Testis (tissue), 2 donors: ENCODE measurements at regions not wholly inside any gene's neighbourhood (a gene's known extent, or its start where the extent isn't known, plus 50 kb on each side); places are given as distances from the start of the nearest gene placed in this dataset.

ENCODE experiments used
- DNase-seq: peaks from one replicate; pipeline ENCODE4 v3.0.0-alpha.2; 2019
- H3K27ac ChIP-seq, 2 donors: fragments of 200-600 bp; sonication (generic); one replicate each; pipeline ENCODE4 v1.5.1; 2019
- H3K27me3 ChIP-seq: fragments of 200-600 bp; sonication (generic); one replicate; pipeline ENCODE4 v1.5.1; 2019
- H3K36me3 ChIP-seq: fragments of 200-600 bp; sonication (generic); one replicate; pipeline ENCODE4 v1.5.1; 2017; ENCODE audit warnings: low read depth; ENCODE audit errors: missing control alignments
- H3K4me1 ChIP-seq: fragments of 200-600 bp; sonication (generic); one replicate; pipeline ENCODE4 v1.5.1; 2019
- H3K4me3 ChIP-seq, 2 donors: fragments of 200-600 bp; sonication (generic); one replicate each; pipeline ENCODE4 v1.5.1; 2017 to 2019
- H3K9me3 ChIP-seq: fragments of 200-600 bp; sonication (generic); one replicate; pipeline ENCODE4 v1.5.1; 2017
- CTCF ChIP-seq, 3 experiments: fragments of 450-650 bp in 2 of 3; fragments of 200-600 bp in 1 of 3; sonication (generic) in 1 of 3; IDR thresholded peaks; one replicate each; pipeline ENCODE4 v1.5.1; 2016 to 2019; ENCODE audit warnings: antibody characterized with exemption in 3 of 3, mild to moderate bottlenecking in 2 of 3, moderate library complexity in 1 of 3
- POLR2A ChIP-seq: fragments of 450-650 bp; IDR thresholded peaks from one replicate; pipeline ENCODE4 v1.6.1; 2017; ENCODE audit warnings: antibody characterized with exemption, mild to moderate bottlenecking, moderate library complexity
- WGBS, 2 donors: methylation state at CpG; one replicate each; pipeline ENCODE4 v1.1.5; 2018; 5-methylcytosine and 5-hydroxymethylcytosine counted together
- intact Hi-C: fragments of 100-400 bp; cut with DNase I; formaldehyde crosslinking; loops from one replicate; pipeline ENCODE4 v1.15.1; 2023; ENCODE audit warnings: low total_unique reads

DNA sequence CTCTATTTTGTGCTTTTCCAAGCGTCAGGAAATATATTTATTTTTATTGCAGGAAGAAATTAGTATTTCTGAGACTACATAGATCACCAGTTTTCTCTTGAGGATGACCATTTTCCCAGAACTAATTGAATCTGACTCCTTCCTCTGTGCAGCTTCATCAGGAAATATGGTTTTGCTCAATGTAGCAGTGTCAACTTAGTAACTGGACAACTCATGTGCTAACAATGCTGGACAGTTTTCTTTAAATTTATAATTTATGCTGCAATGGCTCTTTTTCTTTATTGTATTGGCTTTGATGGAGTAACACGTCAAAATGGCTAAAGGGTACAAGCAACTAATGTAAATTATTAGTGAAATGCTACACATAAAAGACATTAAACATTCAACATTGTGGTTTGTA lies 531.5 kb downstream of the ANKRD50 start:
- no peak for TF ChIP-seq CTCF (IDR thresholded peaks at IDR 0.05)
- no peak for TF ChIP-seq POLR2A
- DNase-seq = no peak
- Histone ChIP-seq H3K27me3 (no peaks in the 10 kb centered on the region), H3K9me3 (no peaks in the 10 kb centered on the region), H3K27ac (no peak overlapping the region), H3K36me3 (no peaks in the 10 kb centered on the region), H3K4me3 (no peak overlapping the region), H3K4me1 (no peaks in the 10 kb centered on the region)
- intact Hi-C loops = no loop called here
- 70 to 74% methylated on average over 2 of the region's 2 CpGs for WGBS, 2 donors

GRCh38 chr4:124183231-124183630 lies 529.3 kb downstream of the ANKRD50 start:
- TF ChIP-seq POLR2A = no peak
- no peak for TF ChIP-seq CTCF (IDR thresholded peaks at IDR 0.05)
- DNase-seq = no peak
- no peak overlapping the region for H3K27ac ChIP-seq
- H3K4me1 ChIP-seq = no peaks in the 10 kb centered on the region
- H3K27me3 ChIP-seq = no peaks in the 10 kb centered on the region
- intact Hi-C loops = no loop called here
- H3K36me3 ChIP-seq = no peaks in the 10 kb centered on the region
- H3K4me3 ChIP-seq = no peak overlapping the region
- H3K9me3 ChIP-seq = no peaks in the 10 kb centered on the region
- WGBS, 2 donors = 96 to 98% methylated on average over 2 of the region's 2 CpGs

- H3K36me3 ChIP-seq = no peaks in the 10 kb centered on the region
- intact Hi-C loops = no loop called here
- no peak for DNase-seq
- no peaks in the 10 kb centered on the region for H3K4me1 ChIP-seq
- H3K9me3 ChIP-seq = no peaks in the 10 kb centered on the region
- no peaks in the 10 kb centered on the region for H3K27me3 ChIP-seq
- H3K4me3 ChIP-seq = no peak overlapping the region
- H3K27ac ChIP-seq = no peak overlapping the region
- no peak for TF ChIP-seq POLR2A
- TF ChIP-seq CTCF (IDR thresholded peaks at IDR 0.05) = no peak
These were observed 528.6 kb downstream of the ANKRD50 start for GRCh38 chr4:124183926-124184325.

- intact Hi-C loops = no loop called here
- Histone ChIP-seq H3K4me3 (no peak overlapping the region), H3K4me1 (no peaks in the 10 kb centered on the region), H3K27ac (no peak overlapping the region), H3K36me3 (no peaks in the 10 kb centered on the region), H3K9me3 (no peaks in the 10 kb centered on the region), H3K27me3 (no peaks in the 10 kb centered on the region)
- DNase-seq = no peak
- TF ChIP-seq CTCF (IDR thresholded peaks at IDR 0.05) = no peak
- no peak for TF ChIP-seq POLR2A
- 93% methylated on average over 1 of the region's 1 CpG for WGBS, 2 donors
These were observed 527.7 kb downstream of the ANKRD50 start for GRCh38 chr4:124184792-124185191.

DNA sequence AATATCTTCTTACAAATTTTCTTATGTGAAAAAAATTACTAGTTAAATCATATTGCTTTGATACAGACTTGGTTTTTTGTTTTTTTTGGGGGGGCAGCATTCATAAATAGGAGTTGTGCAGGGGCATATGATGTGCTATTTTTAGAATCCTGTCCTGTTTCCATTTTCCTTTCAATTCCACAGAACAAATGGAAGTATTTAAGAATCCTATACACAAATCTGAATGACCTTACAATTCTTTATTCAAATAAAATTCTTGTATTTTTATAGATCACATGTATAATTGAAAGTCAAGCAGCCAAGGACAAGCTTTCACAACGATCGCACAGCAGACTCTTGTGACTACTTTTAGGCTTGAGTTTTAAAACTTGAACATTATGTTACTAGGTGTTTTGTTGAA lies 523.9 kb downstream of the ANKRD50 start:
- Histone ChIP-seq H3K9me3 (no peaks in the 10 kb centered on the region), H3K27me3 (no peaks in the 10 kb centered on the region), H3K4me1 (no peaks in the 10 kb centered on the region), H3K4me3 (no peak overlapping the region), H3K27ac (no peak overlapping the region), H3K36me3 (no peaks in the 10 kb centered on the region)
- DNase-seq = no peak
- intact Hi-C loops = no loop called here
- no peak for TF ChIP-seq POLR2A
- TF ChIP-seq CTCF (IDR thresholded peaks at IDR 0.05) = no peak
- 57 to 72% methylated on average over 2 of the region's 2 CpGs for WGBS, 2 donors
